SU-DHL-6 (cell line): ENCODE measurements at regions not wholly inside any gene's neighbourhood (a gene's known extent, or its start where the extent isn't known, plus 50 kb on each side); places are given as distances from the start of the nearest gene placed in this dataset.
A peak's percentile ranks its signal among the peaks of the same experiment; 100 is the strongest.

ENCODE experiments used
- H2AFZ ChIP-seq: fragments of 200-600 bp; sonication (generic); 2 replicates; pipeline ENCODE4 v1.6.1; 2014; ENCODE audit warnings: low read depth, mild to moderate bottlenecking, moderate library complexity, mixed read lengths, antibody characterized with exemption, low read length; ENCODE audit not compliant: severe bottlenecking
- H3F3A ChIP-seq: fragments of 200-600 bp; shearing (Covaris generic); 2 replicates; pipeline ENCODE4 v1.6.0; 2016; ENCODE audit warnings: antibody characterized with exemption, mild to moderate bottlenecking; ENCODE audit not compliant: insufficient read depth
- H3K27ac ChIP-seq: fragments of 200-600 bp; sonication (generic); 2 replicates; pipeline ENCODE4 v1.5.1; 2016; ENCODE audit warnings: low read depth, mild to moderate bottlenecking, low read length, moderate library complexity, mixed read lengths
- H3K27me3 ChIP-seq: fragments of 200-600 bp; sonication (generic), shearing (Covaris generic); 2 replicates; pipeline ENCODE4 v1.6.0; 2014; ENCODE audit warnings: mild to moderate bottlenecking, low read length
- H3K36me3 ChIP-seq: fragments of 200-600 bp; sonication (generic); 2 replicates; pipeline ENCODE4 v1.6.1; 2014; ENCODE audit warnings: mild to moderate bottlenecking, low read length, mixed read lengths
- H3K4me2 ChIP-seq: fragments of 300-600, 200-600 bp; shearing (Covaris generic), sonication (generic); 2 replicates; pipeline ENCODE4 v1.6.0; 2014; ENCODE audit warnings: low read length, low read depth, mild to moderate bottlenecking; ENCODE audit not compliant: poor library complexity, severe bottlenecking
- H3K4me3 ChIP-seq: fragments of 200-600 bp; sonication (generic); 2 replicates; pipeline ENCODE4 v1.5.1; 2014; ENCODE audit warnings: antibody characterized with exemption, low read length, mild to moderate bottlenecking, mixed read lengths; ENCODE audit not compliant: insufficient read depth, poor library complexity, severe bottlenecking
- H3K79me2 ChIP-seq: fragments of 200-600 bp; sonication (generic); 2 replicates; pipeline ENCODE4 v1.6.1; 2014; ENCODE audit warnings: mild to moderate bottlenecking, low read length, moderate library complexity; ENCODE audit not compliant: insufficient read depth
- H3K9ac ChIP-seq: fragments of 200-600 bp; sonication (generic); 2 replicates; pipeline ENCODE4 v1.7.0; 2014; ENCODE audit warnings: mild to moderate bottlenecking, low read length
- H3K9me2 ChIP-seq: fragments of 200-600 bp; sonication (generic); replicated peaks from 2 replicates; pipeline ENCODE4 v1.6.1; 2014; ENCODE audit warnings: low read length; ENCODE audit not compliant: insufficient read depth
- H3K9me3 ChIP-seq: fragments of 200-600 bp; sonication (generic); 2 replicates; pipeline ENCODE4 v1.6.1; 2014; ENCODE audit warnings: low read length, mixed read lengths; ENCODE audit not compliant: insufficient read depth
- H4K20me1 ChIP-seq: fragments of 200-600 bp; sonication (generic); 2 replicates; pipeline ENCODE4 v1.6.1; 2014; ENCODE audit warnings: low read depth, mild to moderate bottlenecking, antibody characterized with exemption, low read length, moderate library complexity, mixed read lengths
- CTCF ChIP-seq: fragments of 200-600 bp; sonication (generic); IDR thresholded peaks from one replicate; pipeline ENCODE4 v1.5.1; 2017; ENCODE audit warnings: antibody characterized with exemption, mild to moderate bottlenecking, low read length, moderate library complexity; ENCODE audit not compliant: insufficient read depth, poor library complexity, severe bottlenecking
- EZH2phosphoT487 ChIP-seq: fragments of 200-600 bp; sonication (generic), shearing (Covaris generic); conservative IDR thresholded peaks from 2 replicates; pipeline ENCODE4 v1.6.1; 2018; ENCODE audit warnings: mild to moderate bottlenecking, antibody characterized with exemption, low read length, moderate library complexity, mixed read lengths

- Histone ChIP-seq H3K36me3 (0 out of 2 replicates have a peak, but pooled peaks cover 7% of the 10 kb centered on the region), H3K27me3 (no peaks in the 10 kb centered on the region), H3K9me3 (no peaks in the 10 kb centered on the region), H3K9ac (peak overlapping the region; percentile 70; the same call in 1 of the 2 replicates), H2AFZ (no peak overlapping the region), H3K4me3 (no peak overlapping the region), H3K9me2 (no peaks in the 10 kb centered on the region), H4K20me1 (no peaks in the 10 kb centered on the region), H3K27ac (peak overlapping the region; percentile 99), H3K79me2 (peaks cover 1% of the 10 kb centered on the region; the same call in 1 of the 2 replicates), H3K4me2 (no peak overlapping the region), H3F3A (peaks cover 90% of the 10 kb centered on the region)
- no peak for TF ChIP-seq EZH2phosphoT487
- no peak for TF ChIP-seq CTCF
These were observed 61.7 kb upstream of the ECHDC3 start for GRCh38 chr10:11680496-11680895.

- Histone ChIP-seq H3K79me2 (peaks cover 7% of the 10 kb centered on the region; the same call in 1 of the 2 replicates), H3K27ac (peak overlapping the region; percentile 99)
These were observed 62.2 kb upstream of the ECHDC3 start for GRCh38 chr10:11679946-11680345.

GRCh38 chr10:11678074-11678793, 63.9 kb upstream of the ECHDC3 start:
- no peak overlapping the region for H3K4me3 ChIP-seq
- no peaks in the 10 kb centered on the region for H3K9me2 ChIP-seq
- TF ChIP-seq EZH2phosphoT487 (no peak), CTCF (no peak)
- peaks cover 88% of the 10 kb centered on the region for H3F3A ChIP-seq
- H3K27ac ChIP-seq: peak overlapping the region; percentile 99
- no peaks in the 10 kb centered on the region for H3K27me3 ChIP-seq
- H3K9ac ChIP-seq: peak overlapping the region; percentile 42
- peak overlapping the region; percentile 47 for H3K4me2 ChIP-seq
- peaks cover 14% of the 10 kb centered on the region for H3K79me2 ChIP-seq
- H3K36me3 ChIP-seq: 0 out of 2 replicates have a peak, but pooled peaks cover 7% of the 10 kb centered on the region
- no peaks in the 10 kb centered on the region for H4K20me1 ChIP-seq
- H2AFZ ChIP-seq: no peak overlapping the region
- no peaks in the 10 kb centered on the region for H3K9me3 ChIP-seq

More at GRCh38 chr10:11679946-11680345, 62.2 kb upstream of the ECHDC3 start:
- no peaks in the 10 kb centered on the region for H3K9me3 ChIP-seq
- no peaks in the 10 kb centered on the region for H4K20me1 ChIP-seq
- H2AFZ ChIP-seq: no peak overlapping the region
- no peak overlapping the region for H3K4me3 ChIP-seq
- no peaks in the 10 kb centered on the region for H3K27me3 ChIP-seq
- TF ChIP-seq EZH2phosphoT487 (no peak), CTCF (no peak)
- peak overlapping the region; percentile 28 for H3K9ac ChIP-seq
- 0 out of 2 replicates have a peak, but pooled peaks cover 7% of the 10 kb centered on the region for H3K36me3 ChIP-seq
- H3K4me2 ChIP-seq: peak overlapping the region; percentile 20
- peaks cover 89% of the 10 kb centered on the region for H3F3A ChIP-seq
- H3K9me2 ChIP-seq: no peaks in the 10 kb centered on the region
